ENCODE measurements at regions not wholly inside any gene's neighbourhood (a gene's known extent, or its start where the extent isn't known, plus 50 kb on each side); places are given as distances from the start of the nearest gene placed in this dataset.

DNA sequence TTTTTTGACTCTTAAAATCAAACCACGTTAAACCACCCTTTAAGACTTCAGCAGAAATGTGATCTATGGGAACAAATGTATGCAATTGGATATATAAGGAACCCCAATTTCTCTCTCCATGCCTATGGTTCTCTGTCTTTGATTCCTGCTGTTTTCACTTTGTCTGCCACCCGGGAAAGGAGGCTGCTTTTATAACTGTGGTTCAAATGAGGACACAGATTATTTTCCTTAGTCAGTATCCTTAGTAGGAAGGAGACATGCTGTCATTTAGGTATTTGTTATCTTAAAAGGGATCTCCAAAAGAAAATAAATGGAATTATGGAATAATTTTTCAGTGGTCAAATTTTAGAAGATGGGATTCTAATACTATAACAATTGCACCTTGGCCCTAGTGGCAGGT, 176.1 kb upstream of the NREP start:
- 31 to 33% methylated on average over 2 of the region's 2 CpGs for WGBS, 2 donors
- Histone ChIP-seq H3K9me3 (peaks cover 0 to 7% (median 0%) of the 10 kb centered on the region in 11 donors), H3K4me3 (no peak overlapping the region), H3K4me1 (peaks cover 0 to 48% (median 11%) of the 10 kb centered on the region in 9 donors), H3K27me3 (no peaks in the 10 kb centered on the region), H3K36me3 (no peaks in the 10 kb centered on the region), H3K27ac (no peak overlapping the region)
- ATAC-seq (no peak), DNase-seq (no peak)
- TF ChIP-seq, protein P1, sequence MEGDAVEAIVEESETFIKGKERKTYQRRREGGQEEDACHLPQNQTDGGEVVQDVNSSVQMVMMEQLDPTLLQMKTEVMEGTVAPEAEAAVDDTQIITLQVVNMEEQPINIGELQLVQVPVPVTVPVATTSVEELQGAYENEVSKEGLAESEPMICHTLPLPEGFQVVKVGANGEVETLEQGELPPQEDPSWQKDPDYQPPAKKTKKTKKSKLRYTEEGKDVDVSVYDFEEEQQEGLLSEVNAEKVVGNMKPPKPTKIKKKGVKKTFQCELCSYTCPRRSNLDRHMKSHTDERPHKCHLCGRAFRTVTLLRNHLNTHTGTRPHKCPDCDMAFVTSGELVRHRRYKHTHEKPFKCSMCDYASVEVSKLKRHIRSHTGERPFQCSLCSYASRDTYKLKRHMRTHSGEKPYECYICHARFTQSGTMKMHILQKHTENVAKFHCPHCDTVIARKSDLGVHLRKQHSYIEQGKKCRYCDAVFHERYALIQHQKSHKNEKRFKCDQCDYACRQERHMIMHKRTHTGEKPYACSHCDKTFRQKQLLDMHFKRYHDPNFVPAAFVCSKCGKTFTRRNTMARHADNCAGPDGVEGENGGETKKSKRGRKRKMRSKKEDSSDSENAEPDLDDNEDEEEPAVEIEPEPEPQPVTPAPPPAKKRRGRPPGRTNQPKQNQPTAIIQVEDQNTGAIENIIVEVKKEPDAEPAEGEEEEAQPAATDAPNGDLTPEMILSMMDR (IDR thresholded peaks at IDR 0.05): no peak
- intact Hi-C loops (cut with DNase I): no loop called here

DNA sequence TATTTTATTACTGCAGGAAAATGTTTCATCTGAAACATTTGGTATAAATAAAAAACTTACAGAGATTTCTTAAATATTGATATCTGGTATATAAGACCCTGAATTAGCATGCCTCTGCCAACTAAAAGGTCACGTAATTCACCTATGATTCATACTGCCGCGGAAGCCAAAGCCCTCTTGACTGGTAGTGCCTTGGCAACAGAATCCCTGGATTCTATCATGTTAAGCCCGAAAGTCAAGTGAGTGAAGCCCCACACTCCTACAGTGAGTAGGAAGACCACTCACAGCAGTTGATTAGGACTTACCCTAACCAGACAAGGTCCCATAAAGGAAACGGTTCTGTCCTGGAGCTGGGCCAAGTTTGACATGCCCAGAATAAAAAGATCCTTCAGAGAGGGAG, 175.6 kb upstream of the NREP start:
- 39 to 43% methylated on average over 5 of the region's 5 CpGs for WGBS, 2 donors
- intact Hi-C loops (cut with DNase I): no loop called here
- H3K27me3 ChIP-seq: no peaks in the 10 kb centered on the region
- H3K4me1 ChIP-seq: peaks cover 0 to 51% (median 11%) of the 10 kb centered on the region in 9 donors
- no peak overlapping the region for H3K4me3 ChIP-seq
- TF ChIP-seq, protein P1 (IDR thresholded peaks at IDR 0.05): no peak
- ATAC-seq (peak in 6 of 8 donors; percentile 50 to 82 (median 72)), DNase-seq (peak; percentile 11 to 15)
- no peaks in the 10 kb centered on the region for H3K36me3 ChIP-seq
- H3K27ac ChIP-seq: no peak overlapping the region
- H3K9me3 ChIP-seq: peaks cover 0 to 7% (median 0%) of the 10 kb centered on the region in 11 donors

DNA sequence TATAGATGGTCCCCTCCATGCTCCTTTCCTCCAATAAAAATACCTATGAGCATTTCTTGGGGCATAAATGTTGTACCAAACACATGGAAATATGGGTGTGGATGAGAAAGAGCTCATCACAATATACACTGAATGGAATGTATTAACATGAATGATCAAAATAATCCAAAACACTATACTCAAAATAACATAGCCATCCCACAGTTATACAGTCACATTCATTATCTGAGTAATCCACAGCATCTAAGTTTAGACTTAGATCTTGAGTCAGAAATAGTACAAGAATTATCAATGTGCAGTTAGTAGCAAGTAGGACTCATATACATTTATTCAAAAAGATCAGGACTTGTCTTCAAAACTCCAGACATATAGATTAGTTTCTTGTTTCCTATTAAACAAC, 175.2 kb upstream of the NREP start:
- intact Hi-C loops (cut with DNase I): no loop called here
- no peaks in the 10 kb centered on the region for H3K36me3 ChIP-seq
- TF ChIP-seq, protein P1 (IDR thresholded peaks at IDR 0.05): no peak

DNA sequence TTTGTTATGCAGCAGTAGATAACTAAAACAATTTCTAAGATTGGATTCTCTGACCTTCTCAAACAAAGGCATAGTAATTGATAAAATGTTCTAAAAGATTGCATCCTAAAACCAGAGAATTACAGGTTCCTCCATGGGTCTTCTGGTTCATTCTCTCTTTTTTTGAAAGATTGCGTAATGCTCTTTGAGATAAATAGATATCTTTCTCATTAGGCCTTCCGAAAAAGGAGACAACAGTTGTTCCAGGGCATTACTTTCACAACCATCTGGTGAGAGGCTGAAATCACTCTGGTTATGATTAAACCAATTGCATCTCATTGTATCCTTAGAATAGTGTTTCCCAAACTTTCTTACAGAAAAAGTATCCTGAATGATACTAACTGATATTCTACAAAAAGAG, 174.7 kb upstream of the NREP start:
- Histone ChIP-seq H3K36me3 (no peaks in the 10 kb centered on the region), H3K4me1 (peaks cover 0 to 58% (median 11%) of the 10 kb centered on the region in 9 donors), H3K9me3 (peaks cover 0 to 7% (median 0%) of the 10 kb centered on the region in 11 donors), H3K27ac (no peak overlapping the region), H3K4me3 (no peak overlapping the region), H3K27me3 (no peaks in the 10 kb centered on the region)
- whole genome bisulfite sequencing, 2 donors: 88 to 96% methylated on average over 2 of the region's 2 CpGs
- TF ChIP-seq, protein P1 (IDR thresholded peaks at IDR 0.05): no peak
- ATAC-seq (no peak), DNase-seq (no peak)
- intact Hi-C loops (cut with DNase I): no loop called here

More for the DNA sequence above, 175.2 kb upstream of the NREP start:
- Histone ChIP-seq H3K4me3 (no peak overlapping the region), H3K4me1 (peaks cover 0 to 52% (median 11%) of the 10 kb centered on the region in 9 donors), H3K9me3 (peaks cover 0 to 7% (median 0%) of the 10 kb centered on the region in 11 donors), H3K27me3 (no peaks in the 10 kb centered on the region), H3K27ac (no peak overlapping the region)
- DNase-seq (no peak), ATAC-seq (no peak)

Data from heart right ventricle (tissue), 16 donors.